ENCODE measurements at regions not wholly inside any gene's neighbourhood (a gene's known extent, or its start where the extent isn't known, plus 50 kb on each side); places are given as distances from the start of the nearest gene placed in this dataset.

- Mint-ChIP-seq H3K27me3 (peaks cover 7% of the 10 kb centered on the region), H3K27ac (no peak overlapping the region), H3K4me3 (ENCODE audit: low read depth) (no peak overlapping the region), H3K36me3 (ENCODE audit: insufficient read depth) (no peaks in the 10 kb centered on the region), H3K4me1 (ENCODE audit: low read depth) (no peaks in the 10 kb centered on the region), H3K9me3 (ENCODE audit: low read depth) (no peaks in the 10 kb centered on the region)
- no peak for TF ChIP-seq CTCF (IDR thresholded peaks at IDR 0.05; ENCODE audit: unreplicated experiment)
- DNase-seq (ENCODE audit: low spot score, unreplicated experiment) = no peak
These were observed 99.7 kb upstream of the PPM1H start for GRCh38 chr12:63034601-63035000.

GRCh38 chr12:63029676-63030075, 94.7 kb upstream of the PPM1H start:
- Mint-ChIP-seq H3K27ac (no peak overlapping the region), H3K36me3 (ENCODE audit: insufficient read depth) (no peaks in the 10 kb centered on the region), H3K4me3 (ENCODE audit: low read depth) (no peak overlapping the region), H3K27me3 (no peaks in the 10 kb centered on the region), H3K9me3 (ENCODE audit: low read depth) (no peaks in the 10 kb centered on the region), H3K4me1 (ENCODE audit: low read depth) (no peaks in the 10 kb centered on the region)
- no peak for TF ChIP-seq CTCF (IDR thresholded peaks at IDR 0.05; ENCODE audit: unreplicated experiment)
- no peak for DNase-seq (ENCODE audit: low spot score, unreplicated experiment)

GRCh38 chr12:63028951-63029350, 94.0 kb upstream of the PPM1H start:
- H3K36me3 Mint-ChIP-seq (ENCODE audit: insufficient read depth) = no peaks in the 10 kb centered on the region
- peaks cover under 1% of the 10 kb centered on the region for H3K9me3 Mint-ChIP-seq (ENCODE audit: low read depth)
- H3K27ac Mint-ChIP-seq = no peak overlapping the region

GRCh38 chr12:63025116-63025515, 90.2 kb upstream of the PPM1H start:
- peaks cover 4% of the 10 kb centered on the region for H3K9me3 Mint-ChIP-seq (ENCODE audit: low read depth)
- no peak for DNase-seq (ENCODE audit: low spot score, unreplicated experiment)
- H3K36me3 Mint-ChIP-seq (ENCODE audit: insufficient read depth) = no peaks in the 10 kb centered on the region
- no peak overlapping the region for H3K4me3 Mint-ChIP-seq (ENCODE audit: low read depth)
- no peak overlapping the region for H3K27ac Mint-ChIP-seq
- no peak for TF ChIP-seq CTCF (IDR thresholded peaks at IDR 0.05; ENCODE audit: unreplicated experiment)
- H3K4me1 Mint-ChIP-seq (ENCODE audit: low read depth) = peaks cover 1% of the 10 kb centered on the region
- peaks cover 6% of the 10 kb centered on the region for H3K27me3 Mint-ChIP-seq

More at GRCh38 chr12:63028951-63029350, 94.0 kb upstream of the PPM1H start:
- no peaks in the 10 kb centered on the region for H3K27me3 Mint-ChIP-seq
- H3K4me3 Mint-ChIP-seq (ENCODE audit: low read depth) = no peak overlapping the region
- DNase-seq (ENCODE audit: low spot score, unreplicated experiment) = no peak
- TF ChIP-seq CTCF (IDR thresholded peaks at IDR 0.05; ENCODE audit: unreplicated experiment) = no peak
- no peaks in the 10 kb centered on the region for H3K4me1 Mint-ChIP-seq (ENCODE audit: low read depth)

- Mint-ChIP-seq H3K27ac (no peak overlapping the region), H3K4me3 (ENCODE audit: low read depth) (no peak overlapping the region), H3K4me1 (ENCODE audit: low read depth) (peaks cover 3% of the 10 kb centered on the region), H3K36me3 (ENCODE audit: insufficient read depth) (no peaks in the 10 kb centered on the region), H3K27me3 (peaks cover 8% of the 10 kb centered on the region), H3K9me3 (ENCODE audit: low read depth) (peaks cover 4% of the 10 kb centered on the region)
- DNase-seq (ENCODE audit: low spot score, unreplicated experiment) = no peak
- no peak for TF ChIP-seq CTCF (IDR thresholded peaks at IDR 0.05; ENCODE audit: unreplicated experiment)
These were observed 89.0 kb upstream of the PPM1H start for GRCh38 chr12:63023926-63024325.

Data from progenitor cell of endocrine pancreas (in vitro differentiated cells).